IMR-90 (cell line): ENCODE measurements at regions not wholly inside any gene's neighbourhood (a gene's known extent, or its start where the extent isn't known, plus 50 kb on each side); places are given as distances from the start of the nearest gene placed in this dataset.

ENCODE experiments used
- FOS ChIP-seq: fragments of 150-350 bp; IDR thresholded peaks from 2 replicates; pipeline ENCODE4 v1.6.1; 2016; ENCODE audit warnings: low read depth, low read length
- MAFK ChIP-seq: IDR thresholded peaks from 2 replicates; pipeline ENCODE4 v1.6.1; 2012; ENCODE audit warnings: low read depth, low read length, improper control_type of control experiment
- MAZ ChIP-seq: IDR thresholded peaks from 2 replicates; pipeline ENCODE4 v1.6.1; 2012; ENCODE audit warnings: low read depth, mild to moderate bottlenecking, low read length, improper control_type of control experiment, moderate library complexity, borderline replicate concordance
- NFE2L2 ChIP-seq: fragments of 150-350 bp; IDR thresholded peaks from 2 replicates; pipeline ENCODE4 v1.6.1; 2016; ENCODE audit warnings: low read depth, mild to moderate bottlenecking, low read length
- POLR2A ChIP-seq: IDR thresholded peaks from 2 replicates; pipeline ENCODE4 v1.6.1; 2012; ENCODE audit warnings: mild to moderate bottlenecking, low read depth, low read length
- RAD21 ChIP-seq: IDR thresholded peaks from 2 replicates; pipeline ENCODE4 v1.6.1; 2012; ENCODE audit warnings: low read length, improper control_type of control experiment
- RCOR1 ChIP-seq: IDR thresholded peaks from 2 replicates; pipeline ENCODE4 v1.6.1; 2012; ENCODE audit warnings: mild to moderate bottlenecking, low read length, improper control_type of control experiment; ENCODE audit not compliant: insufficient replicate concordance
- SMC3 ChIP-seq: fragments of 150-350 bp; IDR thresholded peaks from 2 replicates; pipeline ENCODE4 v1.6.1; 2016; ENCODE audit warnings: low read depth, mild to moderate bottlenecking, antibody characterized with exemption, low read length, moderate library complexity
- TF ChIP-seq, protein P1 (sequence below): conservative IDR thresholded peaks from 2 replicates; pipeline ENCODE4 v1.5.1; 2012; ENCODE audit warnings: mild to moderate bottlenecking, low read depth, low read length, improper control_type of control experiment
- TF ChIP-seq, protein P2 (sequence below): fragments of 150-350 bp; IDR thresholded peaks from 2 replicates; pipeline ENCODE4 v1.6.1; 2016; ENCODE audit warnings: low read depth, mild to moderate bottlenecking, low read length, moderate library complexity, borderline replicate concordance
- TF ChIP-seq, protein P3 (sequence below): fragments of 150-350 bp; IDR thresholded peaks from 2 replicates; pipeline ENCODE4 v1.6.1; 2017; ENCODE audit warnings: mild to moderate bottlenecking, antibody characterized with exemption, low read length, low read depth

DNA sequence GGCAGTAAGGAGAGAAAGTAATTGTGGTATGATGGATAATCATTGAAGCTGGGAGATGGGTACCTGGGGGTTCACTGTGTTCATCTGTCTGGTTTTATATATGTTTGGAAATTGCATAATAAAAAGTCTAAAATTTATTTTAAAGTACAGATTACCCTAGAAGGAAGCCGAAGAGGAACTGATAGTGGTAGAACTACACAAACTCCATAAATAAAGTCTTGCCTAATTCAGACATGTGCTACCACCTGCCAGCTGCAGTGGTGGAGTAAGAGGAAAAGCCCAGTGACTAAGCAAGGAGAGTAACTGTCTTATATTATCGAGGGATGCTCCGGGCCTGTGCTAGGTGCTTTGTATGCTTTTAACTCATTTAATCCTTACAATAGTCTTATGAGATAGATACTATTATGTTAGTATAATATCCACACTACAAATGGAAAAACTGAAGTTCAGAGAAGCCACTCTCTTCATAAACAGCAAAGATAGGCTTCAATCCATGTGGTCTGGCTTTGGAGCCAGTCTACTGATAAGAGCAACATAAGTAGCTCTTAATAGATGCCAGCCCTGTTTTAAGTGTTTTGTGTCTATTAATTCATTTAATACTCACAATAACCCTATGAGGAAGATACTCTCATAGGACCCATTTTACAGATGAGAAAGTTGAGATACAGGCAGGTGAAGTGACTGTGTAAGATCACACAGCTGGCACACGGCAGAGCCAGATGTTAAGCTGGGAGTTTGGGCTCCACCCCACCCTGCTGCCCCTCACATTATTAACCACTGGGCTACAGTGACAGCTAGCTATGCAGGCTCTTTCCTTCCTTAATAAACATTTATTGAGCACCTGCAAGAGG, 56.8 kb upstream of the HNRNPU start:
- TF ChIP-seq, protein P1, sequence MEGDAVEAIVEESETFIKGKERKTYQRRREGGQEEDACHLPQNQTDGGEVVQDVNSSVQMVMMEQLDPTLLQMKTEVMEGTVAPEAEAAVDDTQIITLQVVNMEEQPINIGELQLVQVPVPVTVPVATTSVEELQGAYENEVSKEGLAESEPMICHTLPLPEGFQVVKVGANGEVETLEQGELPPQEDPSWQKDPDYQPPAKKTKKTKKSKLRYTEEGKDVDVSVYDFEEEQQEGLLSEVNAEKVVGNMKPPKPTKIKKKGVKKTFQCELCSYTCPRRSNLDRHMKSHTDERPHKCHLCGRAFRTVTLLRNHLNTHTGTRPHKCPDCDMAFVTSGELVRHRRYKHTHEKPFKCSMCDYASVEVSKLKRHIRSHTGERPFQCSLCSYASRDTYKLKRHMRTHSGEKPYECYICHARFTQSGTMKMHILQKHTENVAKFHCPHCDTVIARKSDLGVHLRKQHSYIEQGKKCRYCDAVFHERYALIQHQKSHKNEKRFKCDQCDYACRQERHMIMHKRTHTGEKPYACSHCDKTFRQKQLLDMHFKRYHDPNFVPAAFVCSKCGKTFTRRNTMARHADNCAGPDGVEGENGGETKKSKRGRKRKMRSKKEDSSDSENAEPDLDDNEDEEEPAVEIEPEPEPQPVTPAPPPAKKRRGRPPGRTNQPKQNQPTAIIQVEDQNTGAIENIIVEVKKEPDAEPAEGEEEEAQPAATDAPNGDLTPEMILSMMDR, result no peak
- no peak for TF ChIP-seq RAD21
- TF ChIP-seq SMC3, result no peak
- TF ChIP-seq, protein P2, sequence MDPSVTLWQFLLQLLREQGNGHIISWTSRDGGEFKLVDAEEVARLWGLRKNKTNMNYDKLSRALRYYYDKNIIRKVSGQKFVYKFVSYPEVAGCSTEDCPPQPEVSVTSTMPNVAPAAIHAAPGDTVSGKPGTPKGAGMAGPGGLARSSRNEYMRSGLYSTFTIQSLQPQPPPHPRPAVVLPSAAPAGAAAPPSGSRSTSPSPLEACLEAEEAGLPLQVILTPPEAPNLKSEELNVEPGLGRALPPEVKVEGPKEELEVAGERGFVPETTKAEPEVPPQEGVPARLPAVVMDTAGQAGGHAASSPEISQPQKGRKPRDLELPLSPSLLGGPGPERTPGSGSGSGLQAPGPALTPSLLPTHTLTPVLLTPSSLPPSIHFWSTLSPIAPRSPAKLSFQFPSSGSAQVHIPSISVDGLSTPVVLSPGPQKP, result no peak
- TF ChIP-seq POLR2A, result no peak
- TF ChIP-seq NFE2L2, result no peak
- no peak for TF ChIP-seq FOS
- no peak for TF ChIP-seq MAZ
- TF ChIP-seq, protein P3, sequence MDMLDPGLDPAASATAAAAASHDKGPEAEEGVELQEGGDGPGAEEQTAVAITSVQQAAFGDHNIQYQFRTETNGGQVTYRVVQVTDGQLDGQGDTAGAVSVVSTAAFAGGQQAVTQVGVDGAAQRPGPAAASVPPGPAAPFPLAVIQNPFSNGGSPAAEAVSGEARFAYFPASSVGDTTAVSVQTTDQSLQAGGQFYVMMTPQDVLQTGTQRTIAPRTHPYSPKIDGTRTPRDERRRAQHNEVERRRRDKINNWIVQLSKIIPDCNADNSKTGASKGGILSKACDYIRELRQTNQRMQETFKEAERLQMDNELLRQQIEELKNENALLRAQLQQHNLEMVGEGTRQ, result no peak
- TF ChIP-seq MAFK, result no peak
- TF ChIP-seq RCOR1, result no peak
